ENCODE measurements at regions not wholly inside any gene's neighbourhood (a gene's known extent, or its start where the extent isn't known, plus 50 kb on each side); places are given as distances from the start of the nearest gene placed in this dataset.
"Not testable (repeated sequence)": the region's sequence is repeated elsewhere in the genome, so short reads cannot be mapped to it uniquely, and the experiment has no call there.

DNA sequence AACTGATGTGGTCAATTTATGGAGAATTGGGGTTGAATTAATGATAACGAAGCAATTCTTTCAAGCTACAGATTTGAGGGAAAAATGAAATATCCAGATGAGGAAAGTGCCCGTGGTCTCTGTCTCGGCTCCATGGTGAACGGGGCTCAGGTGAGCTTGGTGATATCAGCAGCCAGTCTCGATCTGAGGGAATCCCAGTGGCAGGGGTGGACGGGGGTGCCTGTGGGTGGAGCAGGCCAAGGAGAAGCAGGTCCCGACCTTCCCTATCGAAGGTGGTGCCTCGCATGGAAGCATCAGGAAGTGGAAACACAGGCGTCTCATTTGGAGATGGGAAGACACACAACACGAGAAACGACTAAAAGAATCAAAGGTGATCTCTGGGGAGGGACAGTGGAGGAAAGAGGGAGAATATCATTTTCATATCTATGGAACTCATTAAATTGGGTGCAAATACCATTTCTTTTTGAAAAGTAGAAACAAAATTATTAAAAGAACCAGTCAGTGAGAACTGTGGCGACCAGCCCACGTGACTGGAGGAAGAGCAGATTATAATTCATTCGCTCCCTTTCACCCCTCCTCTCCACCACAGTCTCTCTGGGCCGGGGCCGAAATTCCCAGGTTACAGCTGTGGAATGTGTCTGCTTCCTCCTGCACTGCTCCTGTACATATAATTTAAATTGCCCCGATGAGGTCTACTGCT is 354.3 kb upstream of the SFSWAP start:
- no peaks in the 10 kb centered on the region for H3K36me3 Mint-ChIP-seq (ENCODE audit: low read depth)
- no peak overlapping the region for H3K4me3 Mint-ChIP-seq
- H3K27me3 Mint-ChIP-seq (ENCODE audit: low read depth): peaks cover 5% of the 10 kb centered on the region
- H3K27ac Mint-ChIP-seq: no peak overlapping the region
- H3K9me3 Mint-ChIP-seq: no peaks in the 10 kb centered on the region
- H3K4me1 Mint-ChIP-seq (ENCODE audit: low read depth): no peaks in the 10 kb centered on the region

DNA sequence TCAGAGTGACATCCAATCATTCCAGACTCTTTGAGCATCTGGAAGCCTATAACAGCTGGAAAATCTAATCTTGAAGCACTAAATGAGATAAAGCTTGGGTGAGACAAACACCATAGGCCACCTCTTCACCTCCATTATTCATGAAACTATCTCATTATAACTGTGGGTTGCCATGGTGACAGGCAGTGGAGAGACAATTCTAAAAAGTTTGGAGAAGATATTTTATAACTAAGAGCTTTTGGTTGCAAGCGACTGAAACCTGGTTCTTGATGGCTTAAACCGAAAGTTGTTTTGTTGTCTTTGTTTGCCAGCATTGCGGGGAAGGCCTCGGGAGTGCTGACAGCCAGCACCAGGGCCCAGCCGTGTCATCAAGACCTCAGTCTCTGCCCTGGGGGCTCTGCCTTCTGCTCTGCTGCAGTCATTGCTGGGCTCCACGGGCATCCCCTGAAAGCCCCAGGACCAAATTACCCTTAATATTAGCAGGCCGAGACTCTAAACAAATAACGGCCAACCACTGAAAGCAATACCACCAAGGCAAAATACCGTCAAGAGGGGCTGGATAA is 353.6 kb upstream of the SFSWAP start:
- peaks cover 5% of the 10 kb centered on the region for H3K27me3 Mint-ChIP-seq (ENCODE audit: low read depth)
- H3K36me3 Mint-ChIP-seq (ENCODE audit: low read depth): no peaks in the 10 kb centered on the region
- no peak overlapping the region for H3K4me3 Mint-ChIP-seq
- no peak overlapping the region for H3K27ac Mint-ChIP-seq
- no peaks in the 10 kb centered on the region for H3K4me1 Mint-ChIP-seq (ENCODE audit: low read depth)
- H3K9me3 Mint-ChIP-seq: no peaks in the 10 kb centered on the region

- H3K27ac Mint-ChIP-seq: no peak overlapping the region
- peaks cover 5% of the 10 kb centered on the region for H3K27me3 Mint-ChIP-seq (ENCODE audit: low read depth)
- no peak overlapping the region for H3K4me3 Mint-ChIP-seq
- no peaks in the 10 kb centered on the region for H3K9me3 Mint-ChIP-seq
- no peaks in the 10 kb centered on the region for H3K4me1 Mint-ChIP-seq (ENCODE audit: low read depth)
- no peaks in the 10 kb centered on the region for H3K36me3 Mint-ChIP-seq (ENCODE audit: low read depth)
Observed at GRCh38 chr12:131357920-131358319, 353.0 kb upstream of the SFSWAP start.

DNA sequence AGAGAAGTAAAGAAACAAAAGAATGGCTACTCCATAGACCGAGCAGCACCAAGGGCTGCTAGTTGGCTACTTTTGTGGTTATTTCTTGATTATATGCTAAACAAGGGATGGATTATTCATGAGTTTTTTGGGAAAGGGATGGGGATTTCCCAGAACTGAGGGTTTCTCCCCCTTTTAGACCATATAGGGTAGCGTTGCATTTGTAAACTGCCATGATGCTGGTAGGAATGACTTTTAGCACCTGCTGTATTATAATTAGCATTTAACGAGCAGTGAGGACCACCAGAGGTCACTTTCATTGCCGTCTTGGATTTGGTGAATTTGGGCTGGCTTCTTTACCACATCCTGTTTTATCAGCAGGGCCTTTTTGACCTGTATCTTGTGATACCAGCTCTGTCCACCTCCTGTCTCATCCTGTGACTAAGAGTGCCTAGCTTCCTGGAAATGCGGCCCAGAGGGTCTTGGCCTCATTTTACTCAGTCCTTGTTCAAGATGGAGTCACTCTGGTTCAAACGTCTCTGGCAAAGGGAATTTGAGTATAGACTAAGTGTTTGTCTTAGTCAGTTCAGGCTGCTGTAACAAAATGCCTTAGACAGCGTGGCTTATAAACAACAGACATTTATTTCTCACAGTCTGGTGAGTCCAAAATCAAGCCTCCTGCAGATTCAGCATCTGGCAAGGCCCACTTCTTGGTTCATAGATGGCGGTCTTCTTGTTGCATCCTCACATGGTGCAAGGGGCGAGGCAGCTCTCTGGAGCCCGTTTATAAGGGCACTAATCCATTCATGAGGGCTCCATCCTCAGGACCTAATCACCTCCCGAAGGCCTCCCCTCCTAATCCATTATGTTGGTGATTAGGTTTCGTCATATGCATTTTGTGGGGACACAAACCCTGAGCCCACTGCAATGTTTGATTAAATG is 348.3 kb upstream of the SFSWAP start:
- Mint-ChIP-seq H3K27ac (no peak overlapping the region), H3K27me3 (ENCODE audit: low read depth) (peaks cover 5% of the 10 kb centered on the region), H3K4me3 (no peak overlapping the region), H3K9me3 (no peaks in the 10 kb centered on the region), H3K4me1 (ENCODE audit: low read depth) (no peaks in the 10 kb centered on the region), H3K36me3 (ENCODE audit: low read depth) (no peaks in the 10 kb centered on the region)

GRCh38 chr12:131363393-131363792 is 347.5 kb upstream of the SFSWAP start:
- H3K27ac Mint-ChIP-seq: no peak overlapping the region
- no peaks in the 10 kb centered on the region for H3K36me3 Mint-ChIP-seq (ENCODE audit: low read depth)
- no peak overlapping the region for H3K4me3 Mint-ChIP-seq
- no peaks in the 10 kb centered on the region for H3K4me1 Mint-ChIP-seq (ENCODE audit: low read depth)
- no peaks in the 10 kb centered on the region for H3K9me3 Mint-ChIP-seq
- peaks cover 3% of the 10 kb centered on the region for H3K27me3 Mint-ChIP-seq (ENCODE audit: low read depth)

- Mint-ChIP-seq H3K27me3 (ENCODE audit: low read depth) (no peaks in the 10 kb centered on the region), H3K4me1 (ENCODE audit: low read depth) (no peaks in the 10 kb centered on the region), H3K4me3 (no peak overlapping the region), H3K36me3 (ENCODE audit: low read depth) (no peaks in the 10 kb centered on the region), H3K27ac (no peak overlapping the region), H3K9me3 (no peaks in the 10 kb centered on the region)
Observed at GRCh38 chr12:131363841-131364495, 346.9 kb upstream of the SFSWAP start.

- H3K27ac Mint-ChIP-seq: no peak overlapping the region
- H3K4me1 Mint-ChIP-seq (ENCODE audit: low read depth): no peaks in the 10 kb centered on the region
- no peaks in the 10 kb centered on the region for H3K36me3 Mint-ChIP-seq (ENCODE audit: low read depth)
- no peaks in the 10 kb centered on the region for H3K9me3 Mint-ChIP-seq
- no peak overlapping the region for H3K4me3 Mint-ChIP-seq
- no peaks in the 10 kb centered on the region for H3K27me3 Mint-ChIP-seq (ENCODE audit: low read depth)
Observed at GRCh38 chr12:131364903-131365820, 345.7 kb upstream of the SFSWAP start.

DNA sequence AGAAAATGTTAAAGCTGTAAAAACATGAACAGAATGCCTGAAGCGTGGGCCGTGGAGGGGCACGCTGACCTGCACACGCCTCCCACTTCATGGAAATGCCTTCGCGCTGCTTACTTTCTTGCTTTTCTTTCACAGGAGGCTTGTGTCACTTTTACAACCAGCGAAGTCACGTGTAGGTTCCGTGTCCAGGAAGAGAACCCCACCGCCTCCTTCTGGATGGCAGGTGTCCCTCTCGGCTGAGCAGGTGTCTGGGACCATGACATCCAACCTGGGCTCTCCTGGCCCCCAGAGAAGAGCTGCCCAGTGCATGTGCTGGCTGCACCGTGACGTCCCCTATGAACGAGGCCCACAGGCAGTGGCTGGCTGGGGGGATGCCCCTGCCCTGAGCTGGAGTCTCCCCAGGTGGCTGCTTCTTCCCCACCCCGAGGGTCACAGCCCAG is 345.0 kb upstream of the SFSWAP start:
- H3K36me3 Mint-ChIP-seq (ENCODE audit: low read depth): no peaks in the 10 kb centered on the region
- no peaks in the 10 kb centered on the region for H3K27me3 Mint-ChIP-seq (ENCODE audit: low read depth)
- no peak overlapping the region for H3K27ac Mint-ChIP-seq
- H3K4me1 Mint-ChIP-seq (ENCODE audit: low read depth): no peaks in the 10 kb centered on the region
- no peak overlapping the region for H3K4me3 Mint-ChIP-seq
- no peaks in the 10 kb centered on the region for H3K9me3 Mint-ChIP-seq

- Mint-ChIP-seq H3K27me3 (ENCODE audit: low read depth) (no peaks in the 10 kb centered on the region), H3K9me3 (no peaks in the 10 kb centered on the region), H3K4me1 (ENCODE audit: low read depth) (no peaks in the 10 kb centered on the region), H3K4me3 (no peak overlapping the region), H3K27ac (no peak overlapping the region), H3K36me3 (ENCODE audit: low read depth) (no peaks in the 10 kb centered on the region)
Observed at GRCh38 chr12:131366261-131366871, 344.5 kb upstream of the SFSWAP start.

DNA sequence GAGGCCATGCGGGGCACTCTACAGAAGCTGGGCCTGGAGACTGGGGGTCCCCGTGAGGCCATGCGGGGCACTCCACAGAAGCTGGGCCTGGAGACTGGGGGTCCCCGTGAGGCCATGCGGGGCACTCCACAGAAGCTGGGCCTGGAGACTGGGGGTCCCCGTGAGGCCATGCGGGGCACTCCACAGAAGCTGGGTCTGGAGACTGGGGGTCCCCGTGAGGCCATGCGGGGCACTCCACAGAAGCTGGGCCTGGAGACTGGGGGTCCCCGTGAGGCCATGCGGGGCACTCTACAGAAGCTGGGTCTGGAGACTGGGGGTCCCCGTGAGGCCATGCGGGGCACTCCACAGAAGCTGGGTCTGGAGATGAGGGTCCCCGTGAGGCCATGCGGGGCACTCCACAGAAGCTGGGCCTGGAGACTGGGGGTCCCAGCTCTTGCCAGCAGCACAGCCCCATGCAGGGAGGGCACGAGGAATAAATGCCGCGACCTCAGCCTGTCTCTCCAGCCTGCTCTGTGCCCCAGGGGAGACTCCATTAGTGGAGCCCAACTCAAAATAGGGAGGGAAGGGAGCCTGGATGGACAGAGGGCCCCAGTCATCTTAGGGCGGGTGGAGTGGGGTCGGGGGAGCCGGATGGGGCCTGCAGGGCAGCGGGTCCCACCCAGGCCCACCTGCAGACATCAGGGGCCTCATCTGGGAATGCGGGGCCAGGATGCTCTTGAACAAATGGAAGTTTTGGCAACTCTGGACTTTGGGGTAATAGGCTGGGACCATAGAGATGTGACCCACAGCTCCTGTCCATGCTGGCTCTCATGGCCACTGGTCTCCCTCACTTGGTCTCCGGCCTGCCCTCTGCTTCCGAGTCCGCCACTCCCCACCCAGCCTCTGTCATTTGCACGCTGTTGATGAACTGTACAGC is 343.6 kb upstream of the SFSWAP start:
- H3K4me3 Mint-ChIP-seq; H3K27ac Mint-ChIP-seq; H3K27me3 Mint-ChIP-seq (ENCODE audit: low read depth); H3K9me3 Mint-ChIP-seq; H3K36me3 Mint-ChIP-seq (ENCODE audit: low read depth); H3K4me1 Mint-ChIP-seq (ENCODE audit: low read depth): not testable (repeated sequence)

GRCh38 chr12:131367983-131368667 is 342.8 kb upstream of the SFSWAP start:
- H3K9me3 Mint-ChIP-seq: no peaks in the 10 kb centered on the region
- no peaks in the 10 kb centered on the region for H3K27me3 Mint-ChIP-seq (ENCODE audit: low read depth)
- H3K4me1 Mint-ChIP-seq (ENCODE audit: low read depth): no peaks in the 10 kb centered on the region
- H3K4me3 Mint-ChIP-seq: no peak overlapping the region
- H3K27ac Mint-ChIP-seq: no peak overlapping the region
- H3K36me3 Mint-ChIP-seq (ENCODE audit: low read depth): no peaks in the 10 kb centered on the region

DNA sequence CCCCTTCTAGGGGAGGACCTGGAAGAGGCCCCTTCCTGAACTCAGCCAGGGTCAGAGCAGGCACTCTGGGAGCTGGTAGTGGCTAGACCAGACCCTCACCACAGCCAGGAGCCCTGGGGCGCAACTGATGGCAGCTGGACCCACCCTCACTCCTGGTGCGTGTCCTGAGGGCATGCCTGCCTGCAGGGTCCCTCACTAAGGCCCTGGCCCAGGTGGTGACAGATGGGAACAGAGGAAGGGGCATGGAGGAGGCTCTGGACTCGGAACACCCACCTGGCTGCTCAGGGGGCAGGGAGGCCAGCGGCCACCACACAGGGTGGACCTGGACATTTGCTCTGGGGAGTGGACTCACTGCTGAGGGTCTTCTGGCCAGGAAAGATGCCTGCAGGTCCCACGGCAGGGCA is 342.2 kb upstream of the SFSWAP start:
- no peaks in the 10 kb centered on the region for H3K9me3 Mint-ChIP-seq
- H3K27ac Mint-ChIP-seq: no peak overlapping the region
- H3K4me3 Mint-ChIP-seq: no peak overlapping the region
- no peaks in the 10 kb centered on the region for H3K36me3 Mint-ChIP-seq (ENCODE audit: low read depth)
- no peaks in the 10 kb centered on the region for H3K4me1 Mint-ChIP-seq (ENCODE audit: low read depth)
- H3K27me3 Mint-ChIP-seq (ENCODE audit: low read depth): no peaks in the 10 kb centered on the region

Measured in T-helper 1 cell treated with Interleukin-12 subunit alpha and Interleukin-12 subunit beta and Interleukin-4 antibody, amounts not matched to agents 30 μg/mL and 1 μg/mL, for 36 hours (primary cell).